Choroid plexus epithelial cell (primary cell): ENCODE measurements at regions not wholly inside any gene's neighbourhood (a gene's known extent, or its start where the extent isn't known, plus 50 kb on each side); places are given as distances from the start of the nearest gene placed in this dataset.

Experiments
- DNase-seq: peaks from one replicate; pipeline ENCODE4 v3.0.0-alpha.2; 2010; ENCODE audit warnings: low read depth
- H3K4me3 ChIP-seq: 2 replicates; pipeline ENCODE4 v1.5.1; 2011; ENCODE audit warnings: low read depth, mild to moderate bottlenecking, control low read depth, low read length, moderate library complexity
- CTCF ChIP-seq: conservative IDR thresholded peaks from 2 replicates; pipeline ENCODE4 v1.5.1; 2011; ENCODE audit warnings: low read depth, mild to moderate bottlenecking, control low read depth, inconsistent platforms, low read length, moderate library complexity

DNA sequence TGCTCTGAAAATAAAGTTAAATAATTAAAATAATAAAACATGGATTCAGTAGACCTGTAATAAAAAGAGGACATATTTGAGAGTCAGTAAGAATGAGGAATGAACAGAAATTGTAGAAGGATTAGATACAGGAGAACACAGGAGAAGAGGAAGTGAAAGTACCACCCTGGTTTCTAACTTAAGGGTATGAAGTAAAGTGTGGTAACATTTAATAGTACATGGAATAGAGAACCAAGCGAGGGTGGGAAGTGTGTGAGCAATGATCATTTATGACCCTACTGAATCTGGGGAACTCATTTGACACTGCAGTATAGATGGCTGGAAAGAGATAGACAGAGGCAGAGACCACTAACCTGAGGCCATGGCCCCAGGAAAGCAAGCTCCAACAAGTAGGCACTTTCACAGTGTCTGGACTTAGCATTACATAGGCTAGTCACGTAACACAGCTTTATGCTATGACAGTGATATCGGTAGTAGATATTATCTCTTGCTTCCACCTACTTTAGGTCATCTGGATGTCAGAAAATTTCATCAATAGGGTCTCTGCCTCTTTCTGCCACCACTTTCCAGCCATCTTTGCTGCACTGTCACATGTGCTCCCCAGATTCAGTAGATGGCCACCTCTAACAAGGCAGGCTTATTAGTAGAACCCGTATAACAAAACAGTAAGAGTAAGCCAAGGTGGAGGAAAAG is 633.9 kb upstream of the MIR17HG start:
- TF ChIP-seq CTCF = no peak
- no peak for DNase-seq
- H3K4me3 ChIP-seq = no peak overlapping the region

DNA sequence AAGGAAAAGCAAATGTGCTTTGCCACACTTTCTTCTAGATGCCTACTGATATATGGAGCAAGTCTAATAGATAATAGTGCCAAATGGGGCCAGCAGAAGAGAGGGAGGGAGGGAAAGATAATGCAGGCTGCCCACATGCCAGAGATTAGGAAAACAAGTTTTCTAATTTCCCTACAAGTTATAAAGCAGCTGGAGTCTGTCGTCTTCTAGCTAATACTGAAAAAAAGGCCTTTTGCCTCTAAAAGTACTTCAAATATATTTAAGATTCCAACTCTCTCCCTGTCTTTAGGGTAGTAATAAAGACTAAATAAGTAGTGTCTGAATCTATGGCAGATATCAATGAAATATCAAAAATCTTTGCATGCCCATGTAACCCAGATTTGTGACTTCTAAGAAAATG is 632.0 kb upstream of the MIR17HG start:
- DNase-seq = no peak
- no peak for TF ChIP-seq CTCF
- H3K4me3 ChIP-seq = no peak overlapping the region

- no peak for TF ChIP-seq CTCF
- no peak overlapping the region for H3K4me3 ChIP-seq
- DNase-seq = peak; percentile 87
These were observed 630.0 kb upstream of the MIR17HG start for GRCh38 chr13:90717451-90717936.

DNA sequence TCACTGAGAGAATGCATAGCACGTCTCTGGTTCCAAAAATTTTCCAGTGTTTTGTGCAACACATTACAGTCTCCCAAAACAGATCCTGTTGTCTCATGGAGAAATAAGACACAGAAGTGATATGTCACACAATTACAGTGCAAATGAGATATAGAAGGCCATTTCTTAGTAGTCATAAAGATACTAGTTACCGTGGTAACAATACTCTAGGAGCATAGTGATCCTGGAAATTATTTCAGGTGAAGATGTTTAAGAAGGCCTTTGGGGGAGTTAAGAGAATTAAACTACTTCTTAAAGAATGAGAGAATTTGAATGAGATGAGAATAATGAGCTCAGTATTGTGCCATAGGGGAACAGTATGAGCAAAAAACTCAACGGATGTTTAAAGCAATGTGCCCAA is 628.0 kb upstream of the MIR17HG start:
- TF ChIP-seq CTCF = no peak

GRCh38 chr13:90721937-90722336 is 625.5 kb upstream of the MIR17HG start:
- TF ChIP-seq CTCF = no peak
- DNase-seq = no peak
- no peak overlapping the region for H3K4me3 ChIP-seq

More for the DNA sequence above, 628.0 kb upstream of the MIR17HG start:
- no peak for DNase-seq
- no peak overlapping the region for H3K4me3 ChIP-seq

GRCh38 chr13:90723381-90723780 is 624.1 kb upstream of the MIR17HG start:
- H3K4me3 ChIP-seq = no peak overlapping the region
- DNase-seq = peak; percentile 23
- no peak for TF ChIP-seq CTCF

GRCh38 chr13:90726375-90726774 is 621.1 kb upstream of the MIR17HG start:
- H3K4me3 ChIP-seq = no peak overlapping the region
- no peak for TF ChIP-seq CTCF
- no peak for DNase-seq
